GM03348 (cell line): ENCODE measurements at regions not wholly inside any gene's neighbourhood (a gene's known extent, or its start where the extent isn't known, plus 50 kb on each side); places are given as distances from the start of the nearest gene placed in this dataset.
"Not testable (repeated sequence)": the region's sequence is repeated elsewhere in the genome, so short reads cannot be mapped to it uniquely, and the experiment has no call there.

Experiments used
- DNase-seq: peaks from one replicate; pipeline ENCODE4 v3.0.0; 2012; ENCODE audit warnings: low spot score

- not testable (repeated sequence) for DNase-seq
Measured at GRCh38 chr12:102666176-102666575, 185.8 kb upstream of the IGF1 start.

GRCh38 chr12:102659200-102659911, 179.0 kb upstream of the IGF1 start:
- DNase-seq: no peak

- no peak for DNase-seq
Measured at GRCh38 chr12:102653406-102653805, 173.0 kb upstream of the IGF1 start.

- DNase-seq: no peak
Measured at GRCh38 chr12:102652645-102653313, 172.4 kb upstream of the IGF1 start.

- no peak for DNase-seq
Measured at GRCh38 chr12:102645968-102646367, 165.6 kb upstream of the IGF1 start.

GRCh38 chr12:102643879-102644575, 163.7 kb upstream of the IGF1 start:
- DNase-seq: no peak

- DNase-seq: no peak
Measured at GRCh38 chr12:102642199-102642598, 161.8 kb upstream of the IGF1 start.

- DNase-seq: not testable (repeated sequence)
Measured at GRCh38 chr12:102640658-102641057, 160.3 kb upstream of the IGF1 start.

- DNase-seq: no peak
Measured at GRCh38 chr12:102638777-102639176, 158.4 kb upstream of the IGF1 start.

- DNase-seq: peak; percentile 75
Measured at GRCh38 chr12:102633981-102634605, 153.7 kb upstream of the IGF1 start.

GRCh38 chr12:102631274-102631673, 150.9 kb upstream of the IGF1 start:
- DNase-seq: peak; percentile 81

- peak; percentile 37 for DNase-seq
Measured at GRCh38 chr12:102629262-102629888, 149.0 kb upstream of the IGF1 start.

GRCh38 chr12:102625819-102626218, 145.5 kb upstream of the IGF1 start:
- DNase-seq: no peak

GRCh38 chr12:102622618-102623017, 142.3 kb upstream of the IGF1 start:
- no peak for DNase-seq

GRCh38 chr12:102618197-102618877, 138.0 kb upstream of the IGF1 start:
- DNase-seq: no peak

- DNase-seq: no peak
Measured at GRCh38 chr12:102616692-102617091, 136.3 kb upstream of the IGF1 start.

- DNase-seq: no peak
Measured at GRCh38 chr12:102611995-102612394, 131.6 kb upstream of the IGF1 start.

- DNase-seq: no peak
Measured at GRCh38 chr12:102609996-102610395, 129.6 kb upstream of the IGF1 start.

GRCh38 chr12:102603021-102603420, 122.7 kb upstream of the IGF1 start:
- DNase-seq: no peak

- DNase-seq: no peak
Measured at GRCh38 chr12:102602521-102602920, 122.2 kb upstream of the IGF1 start.

GRCh38 chr12:102601621-102602020, 121.3 kb upstream of the IGF1 start:
- no peak for DNase-seq

GRCh38 chr12:102596687-102597086, 116.3 kb upstream of the IGF1 start:
- no peak for DNase-seq
